Epithelial cell of proximal tubule (primary cell): ENCODE measurements at regions not wholly inside any gene's neighbourhood (a gene's known extent, or its start where the extent isn't known, plus 50 kb on each side); places are given as distances from the start of the nearest gene placed in this dataset.

Experiments used
- DNase-seq: peaks from one replicate; pipeline ENCODE4 v3.0.0-alpha.2; 2011; ENCODE audit warnings: low read depth
- H3K4me3 ChIP-seq: 2 replicates; pipeline ENCODE4 v1.5.1; 2011; ENCODE audit warnings: low read depth, mild to moderate bottlenecking, low read length
- TF ChIP-seq, protein P1 (sequence below): conservative IDR thresholded peaks from 2 replicates; pipeline ENCODE4 v1.5.1; 2012; ENCODE audit warnings: low read depth, mild to moderate bottlenecking, low read length

DNA sequence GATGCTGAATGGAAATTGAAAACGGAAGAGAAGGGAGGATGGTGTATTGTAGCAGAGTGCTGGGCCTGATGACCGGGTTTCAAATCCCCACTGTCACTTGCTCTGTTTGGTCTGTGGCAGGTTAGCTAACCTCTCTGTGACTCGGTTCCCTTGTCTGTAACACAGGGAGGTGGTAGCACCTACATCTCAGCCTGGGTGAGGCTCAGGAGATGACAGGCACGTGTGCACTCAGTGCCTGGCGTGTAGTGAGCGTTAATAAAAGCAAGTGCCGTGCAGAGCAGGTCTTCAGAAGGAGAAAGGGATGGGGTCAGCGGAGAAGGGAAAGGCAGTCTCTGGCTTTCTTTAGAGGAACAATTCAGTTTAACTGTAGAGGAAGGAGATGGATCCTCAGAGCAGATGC, 125.5 kb upstream of the SMIM21 start:
- TF ChIP-seq, protein P1, sequence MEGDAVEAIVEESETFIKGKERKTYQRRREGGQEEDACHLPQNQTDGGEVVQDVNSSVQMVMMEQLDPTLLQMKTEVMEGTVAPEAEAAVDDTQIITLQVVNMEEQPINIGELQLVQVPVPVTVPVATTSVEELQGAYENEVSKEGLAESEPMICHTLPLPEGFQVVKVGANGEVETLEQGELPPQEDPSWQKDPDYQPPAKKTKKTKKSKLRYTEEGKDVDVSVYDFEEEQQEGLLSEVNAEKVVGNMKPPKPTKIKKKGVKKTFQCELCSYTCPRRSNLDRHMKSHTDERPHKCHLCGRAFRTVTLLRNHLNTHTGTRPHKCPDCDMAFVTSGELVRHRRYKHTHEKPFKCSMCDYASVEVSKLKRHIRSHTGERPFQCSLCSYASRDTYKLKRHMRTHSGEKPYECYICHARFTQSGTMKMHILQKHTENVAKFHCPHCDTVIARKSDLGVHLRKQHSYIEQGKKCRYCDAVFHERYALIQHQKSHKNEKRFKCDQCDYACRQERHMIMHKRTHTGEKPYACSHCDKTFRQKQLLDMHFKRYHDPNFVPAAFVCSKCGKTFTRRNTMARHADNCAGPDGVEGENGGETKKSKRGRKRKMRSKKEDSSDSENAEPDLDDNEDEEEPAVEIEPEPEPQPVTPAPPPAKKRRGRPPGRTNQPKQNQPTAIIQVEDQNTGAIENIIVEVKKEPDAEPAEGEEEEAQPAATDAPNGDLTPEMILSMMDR, result no peak
- no peak for DNase-seq
- no peak overlapping the region for H3K4me3 ChIP-seq

DNA sequence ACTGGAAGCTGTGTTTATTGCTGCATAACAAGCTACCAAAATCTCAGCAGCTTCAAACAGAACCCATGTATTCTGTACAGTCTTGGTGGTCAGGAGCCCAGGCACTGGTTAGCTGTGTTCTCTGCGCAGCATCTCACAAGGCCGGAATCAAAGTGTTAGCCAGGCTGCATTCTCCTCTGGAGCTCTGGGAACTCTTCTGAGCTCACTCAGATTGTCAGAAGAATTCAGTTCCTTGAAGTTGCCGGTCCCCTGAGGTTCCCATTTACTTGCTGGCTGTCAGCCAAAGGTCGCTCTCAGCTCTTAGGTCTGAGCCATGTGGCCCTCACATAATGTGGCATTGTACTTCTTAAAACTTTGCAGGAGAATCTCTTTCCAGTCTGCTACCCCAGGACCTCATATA, 123.6 kb upstream of the SMIM21 start:
- TF ChIP-seq, protein P1, result no peak
- DNase-seq, result no peak
- no peak overlapping the region for H3K4me3 ChIP-seq

DNA sequence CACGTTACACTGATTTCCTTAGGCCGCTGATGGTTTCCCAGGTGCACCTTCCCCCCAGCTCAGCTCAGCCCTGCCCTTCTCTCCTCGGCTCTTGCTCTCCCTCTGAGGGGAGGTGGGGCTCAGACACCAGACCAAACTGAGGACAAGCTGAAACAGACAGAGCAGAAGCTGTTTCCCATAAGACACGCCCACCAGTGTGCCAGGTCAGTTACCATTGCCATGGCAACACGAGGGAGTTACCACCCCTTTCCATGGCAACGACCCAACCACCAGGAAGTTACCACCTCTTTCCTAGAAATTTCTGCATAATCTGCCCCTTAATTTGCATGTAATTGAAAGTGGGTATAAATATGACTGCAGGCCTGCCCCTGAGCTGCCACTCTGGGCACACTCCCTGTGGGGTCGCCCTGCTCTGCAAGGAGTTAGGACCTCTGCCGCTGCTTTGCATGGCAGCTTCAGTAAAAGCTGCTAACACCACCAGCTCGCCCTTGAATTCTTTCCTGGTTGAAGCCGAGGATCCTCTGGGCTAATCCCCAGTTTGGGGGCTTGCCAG, 120.9 kb upstream of the SMIM21 start:
- TF ChIP-seq, protein P1, result no peak
- no peak overlapping the region for H3K4me3 ChIP-seq
- no peak for DNase-seq

DNA sequence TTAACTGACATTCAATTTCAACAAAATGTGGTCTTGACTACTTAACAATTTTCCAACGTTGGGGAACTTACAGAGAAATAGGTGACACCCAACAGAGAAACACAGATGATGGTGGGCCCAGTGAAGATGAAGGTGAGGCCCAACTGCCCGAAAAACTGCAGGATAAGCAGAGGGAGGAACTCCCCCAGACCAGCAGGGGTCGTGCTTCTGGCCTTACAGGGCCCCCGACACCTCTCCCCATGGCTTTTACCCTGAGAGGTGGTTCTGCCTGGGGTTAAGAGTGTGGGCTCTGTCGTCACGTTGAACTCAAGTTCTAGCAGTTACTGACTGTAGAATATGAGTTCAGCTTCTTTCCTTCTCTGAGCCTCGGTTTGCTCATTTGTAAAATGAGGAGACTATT, 119.5 kb upstream of the SMIM21 start:
- H3K4me3 ChIP-seq, result no peak overlapping the region
- TF ChIP-seq, protein P1, result no peak
- no peak for DNase-seq

DNA sequence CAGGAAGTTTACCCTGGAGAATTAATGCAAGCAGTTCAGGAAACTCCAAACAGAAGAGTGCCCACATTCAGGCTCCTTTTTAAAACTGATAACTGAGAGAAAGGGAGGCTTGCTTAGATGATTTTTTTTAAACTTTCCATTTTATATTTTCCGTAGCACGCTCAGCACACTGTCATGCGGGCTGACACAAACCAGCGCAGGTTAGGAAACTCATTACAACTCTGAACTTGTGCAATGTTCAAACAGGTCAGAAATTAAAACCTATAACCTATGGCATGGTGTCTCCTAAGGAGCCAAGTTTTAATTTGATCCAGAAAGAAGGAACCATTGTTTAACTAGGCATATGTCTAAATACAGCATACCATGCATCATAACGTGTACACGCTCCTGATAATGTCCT, 117.7 kb upstream of the SMIM21 start:
- H3K4me3 ChIP-seq, result no peak overlapping the region
- TF ChIP-seq, protein P1, result no peak
- DNase-seq, result no peak

DNA sequence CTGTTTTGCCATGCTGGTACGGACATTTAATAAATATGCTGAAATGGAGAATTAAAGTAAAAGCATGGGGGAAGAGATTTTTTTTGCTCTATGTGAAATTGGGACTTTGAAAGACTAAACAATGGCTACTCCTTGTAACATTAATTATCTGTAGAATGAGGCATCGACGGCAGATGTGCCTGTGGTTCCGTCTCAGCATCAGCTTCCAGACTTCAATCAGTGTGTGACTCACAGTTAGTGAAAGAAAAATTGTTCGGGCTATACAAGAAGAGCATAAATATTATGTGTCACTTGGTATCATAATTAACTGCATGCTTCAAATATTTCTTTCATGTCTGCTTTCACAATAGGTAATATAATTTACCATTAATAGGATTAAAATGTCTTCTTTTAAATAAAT, 117.0 kb upstream of the SMIM21 start:
- H3K4me3 ChIP-seq, result no peak overlapping the region
- TF ChIP-seq, protein P1, result no peak
- no peak for DNase-seq

DNA sequence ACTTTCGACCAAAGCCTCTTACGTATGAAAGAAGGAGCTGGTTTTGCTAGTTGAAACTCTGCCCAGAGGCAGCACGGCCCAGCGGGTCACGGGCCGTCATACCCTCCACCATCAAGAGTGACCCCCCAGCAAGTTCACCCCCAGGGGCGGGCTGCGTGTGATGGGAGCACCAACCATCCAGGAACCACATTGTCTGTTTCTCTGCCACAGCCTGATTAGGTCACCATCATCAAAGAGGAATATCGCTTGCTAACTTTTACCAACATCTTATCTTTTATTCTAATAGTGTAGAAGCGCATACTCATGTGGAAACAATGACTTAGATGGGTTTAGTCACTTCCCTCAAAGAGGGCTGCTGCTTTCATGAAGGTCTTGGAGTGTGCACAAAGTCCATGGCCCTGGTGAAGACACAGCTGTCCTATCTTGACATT, 116.6 kb upstream of the SMIM21 start:
- no peak for DNase-seq
- TF ChIP-seq, protein P1, result no peak
- no peak overlapping the region for H3K4me3 ChIP-seq
